OCI-LY7 (cell line): ENCODE measurements at regions not wholly inside any gene's neighbourhood (a gene's known extent, or its start where the extent isn't known, plus 50 kb on each side); places are given as distances from the start of the nearest gene placed in this dataset.

Experiments used
- BruUV-seq: library from RNA; stranded (reverse); fragments of 400-500 nt; replicated peaks from 2 replicates; lab custom pipeline; 2021; lab: Mats Ljungman, UMichigan
- CTCF ChIA-PET: fragments of 300-600 bp; sonication (Branson Sonifier 250); formaldehyde crosslinking; loops from one replicate; lab custom pipeline; 2022; ENCODE audit warnings: antibody characterized with exemption; ENCODE audit not compliant: unreplicated experiment; lab: Charles Lee
- POLR2A ChIA-PET: fragments of 300-600 bp; sonication (Branson Sonifier 250); formaldehyde crosslinking; loops from one replicate; lab custom pipeline; 2022; ENCODE audit warnings: antibody characterized with exemption; lab: Charles Lee
- DNase-seq: peaks from one replicate; pipeline ENCODE4 v3.0.0-alpha.2; 2015; ENCODE audit warnings: low spot score
- H2AFZ ChIP-seq: fragments of 200-600 bp; sonication (generic), shearing (Covaris generic); 2 replicates; pipeline ENCODE4 v1.6.1; 2014; ENCODE audit warnings: mild to moderate bottlenecking, antibody characterized with exemption, low read length, moderate library complexity
- H3K27ac ChIP-seq: fragments of 200-600 bp; sonication (generic); 2 replicates; pipeline ENCODE4 v1.5.1; 2014; ENCODE audit warnings: mixed run types, low read depth, mild to moderate bottlenecking, moderate library complexity, low read length, inconsistent platforms; ENCODE audit not compliant: poor library complexity, severe bottlenecking
- H3K36me3 ChIP-seq: fragments of 200-600 bp; sonication (generic); 2 replicates; pipeline ENCODE4 v1.6.1; 2014; ENCODE audit warnings: mild to moderate bottlenecking, antibody characterized with exemption, low read length, moderate library complexity, mixed read lengths; ENCODE audit not compliant: insufficient read depth
- H3K4me1 ChIP-seq: fragments of 200-600 bp; sonication (generic); 2 replicates; pipeline ENCODE4 v1.5.1; 2014; ENCODE audit warnings: mild to moderate bottlenecking, low read length; ENCODE audit not compliant: insufficient read depth, poor library complexity, severe bottlenecking
- H3K4me2 ChIP-seq: fragments of 200-600 bp; sonication (generic); 2 replicates; pipeline ENCODE4 v1.6.1; 2014; ENCODE audit warnings: mild to moderate bottlenecking, low read length
- H3K4me3 ChIP-seq: fragments of 200-600 bp; sonication (generic); 2 replicates; pipeline ENCODE4 v1.5.1; 2014; ENCODE audit warnings: mild to moderate bottlenecking, low read depth, low read length; ENCODE audit not compliant: poor library complexity, severe bottlenecking
- H3K79me2 ChIP-seq: fragments of 200-600 bp; sonication (generic); 2 replicates; pipeline ENCODE4 v1.6.1; 2016; ENCODE audit warnings: low read depth, mild to moderate bottlenecking, low read length, moderate library complexity, mixed read lengths; ENCODE audit not compliant: insufficient read depth
- H3K9me2 ChIP-seq: fragments of 200-600 bp; sonication (generic); 2 replicates; pipeline ENCODE4 v1.6.1; 2016; ENCODE audit warnings: mild to moderate bottlenecking, low read length, mixed read lengths; ENCODE audit not compliant: insufficient read depth
- H3K9me3 ChIP-seq: fragments of 200-600 bp; sonication (generic); 2 replicates; pipeline ENCODE4 v1.6.1; 2014; ENCODE audit warnings: mild to moderate bottlenecking, mixed run types, low read length, mixed read lengths
- H4K20me1 ChIP-seq: fragments of 200-600 bp; sonication (generic); 2 replicates; pipeline ENCODE4 v1.6.1; 2014; ENCODE audit warnings: mild to moderate bottlenecking, antibody characterized with exemption, low read length, moderate library complexity, mixed read lengths; ENCODE audit not compliant: insufficient read depth
- CTCF ChIP-seq: fragments of 200-600 bp; sonication (generic); conservative IDR thresholded peaks from 2 replicates; pipeline ENCODE4 v1.5.1; 2014; ENCODE audit warnings: mild to moderate bottlenecking, antibody characterized with exemption, low read length, moderate library complexity, mixed read lengths
- EZH2phosphoT487 ChIP-seq: fragments of 200-600 bp; sonication (generic); IDR thresholded peaks from 2 replicates; pipeline ENCODE4 v1.6.1; 2018; ENCODE audit warnings: low read depth, borderline replicate concordance, mild to moderate bottlenecking, mixed run types, antibody characterized with exemption, low read length, moderate library complexity, mixed read lengths
- intact Hi-C: fragments of 100-400 bp; cut with micrococcal nuclease; formaldehyde crosslinking; loops from one replicate; pipeline ENCODE4 v1.10.0; 2022; ENCODE audit not compliant: unreplicated experiment

DNA sequence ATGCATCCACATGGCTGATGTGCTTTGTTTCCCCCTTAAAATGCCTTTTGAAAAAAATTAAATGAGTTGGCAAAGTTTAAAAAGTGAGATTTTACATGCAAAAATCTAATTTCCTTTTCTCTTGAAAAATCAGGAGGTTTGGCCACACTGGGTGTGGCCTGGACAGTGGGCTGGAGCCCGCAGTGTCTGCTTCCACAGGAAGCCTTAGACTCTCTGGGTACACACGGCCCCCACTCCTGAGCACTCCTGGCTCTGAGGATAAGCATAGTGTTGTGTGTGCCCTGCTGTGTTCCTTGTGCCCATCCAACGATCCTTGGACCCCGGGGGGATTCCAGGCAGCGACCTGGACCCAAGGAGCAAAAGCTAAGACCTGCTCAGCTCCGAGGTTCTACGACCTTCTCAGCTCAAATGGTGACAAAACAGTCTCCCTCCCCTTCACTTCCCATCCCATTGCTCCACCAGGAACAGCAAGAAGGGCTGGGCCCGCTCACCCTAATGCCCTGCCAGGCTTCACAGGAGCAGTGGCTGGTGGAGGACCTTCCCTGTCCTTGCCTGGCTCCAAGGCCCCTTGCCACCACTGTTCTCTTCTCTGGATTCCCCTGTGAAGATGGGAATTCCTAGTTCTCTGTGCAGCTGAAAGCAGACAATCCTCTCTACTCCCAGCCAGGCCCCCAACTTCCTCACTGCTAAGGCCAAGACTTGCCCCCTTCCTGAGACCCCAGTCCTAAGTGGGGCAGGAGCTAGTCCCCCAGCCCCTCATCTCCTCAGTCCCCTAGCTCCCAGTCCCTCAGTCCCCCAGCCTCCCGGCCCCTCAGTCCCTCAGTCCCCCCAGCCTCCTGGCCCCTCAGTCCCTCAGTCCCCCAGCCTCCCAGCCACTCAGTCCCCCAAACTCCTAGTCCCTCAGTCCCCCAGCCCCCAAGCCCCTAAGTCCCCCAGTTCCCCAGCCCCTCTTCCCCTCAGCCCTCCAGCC, 395.8 kb downstream of the PTPRU start:
- Histone ChIP-seq H3K27ac (no peak overlapping the region), H3K9me2 (no peaks in the 10 kb centered on the region), H3K4me2 (no peak overlapping the region), H3K36me3 (no peaks in the 10 kb centered on the region), H3K79me2 (no peaks in the 10 kb centered on the region), H2AFZ (no peak overlapping the region), H3K9me3 (no peaks in the 10 kb centered on the region), H3K4me3 (no peak overlapping the region), H4K20me1 (no peaks in the 10 kb centered on the region), H3K4me1 (no peaks in the 10 kb centered on the region)
- ChIA-PET POLR2A (no interaction called here), CTCF (interaction anchor here (0.7 kb wide), 1 partner anchor 60 kb away, joined by 4 read pairs; no protein-coding TSS in a partner anchor)
- TF ChIP-seq CTCF: no peak
- TF ChIP-seq EZH2phosphoT487: no peak
- DNase-seq: no peak
- intact Hi-C loops: no loop called here
- BruUV-seq: no TSS peak

DNA sequence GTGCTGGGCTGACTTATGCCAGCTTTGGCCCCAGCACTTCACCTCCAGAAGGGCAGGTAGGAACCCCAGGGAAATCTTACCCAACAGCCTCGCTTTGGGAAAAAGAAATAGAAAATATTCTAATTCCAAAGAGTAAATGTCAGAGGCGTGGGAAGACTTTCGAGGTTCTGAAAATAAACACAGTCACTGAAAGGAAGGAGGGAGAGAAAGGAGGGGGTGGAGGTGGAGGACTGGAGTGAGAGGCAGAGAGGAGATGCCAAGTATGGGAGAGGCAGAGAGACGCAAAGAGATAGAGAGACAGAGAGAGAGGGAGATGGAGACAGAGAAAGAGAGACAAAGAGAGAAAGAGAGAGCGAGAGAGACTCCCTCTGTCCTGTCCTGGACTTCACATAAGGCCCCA, 395.0 kb downstream of the PTPRU start:
- ChIA-PET CTCF (no interaction called here), POLR2A (no interaction called here)
- no peak overlapping the region for H3K27ac ChIP-seq
- H2AFZ ChIP-seq: no peak overlapping the region
- DNase-seq: no peak
- no peaks in the 10 kb centered on the region for H3K36me3 ChIP-seq
- TF ChIP-seq CTCF (no peak), EZH2phosphoT487 (no peak)
- no peaks in the 10 kb centered on the region for H4K20me1 ChIP-seq
- no TSS peak for BruUV-seq
- H3K4me2 ChIP-seq: no peak overlapping the region
- H3K9me3 ChIP-seq: no peaks in the 10 kb centered on the region
- H3K79me2 ChIP-seq: no peaks in the 10 kb centered on the region
- H3K4me3 ChIP-seq: no peak overlapping the region
- no peaks in the 10 kb centered on the region for H3K4me1 ChIP-seq
- intact Hi-C loops: no loop called here
- H3K9me2 ChIP-seq: no peaks in the 10 kb centered on the region

DNA sequence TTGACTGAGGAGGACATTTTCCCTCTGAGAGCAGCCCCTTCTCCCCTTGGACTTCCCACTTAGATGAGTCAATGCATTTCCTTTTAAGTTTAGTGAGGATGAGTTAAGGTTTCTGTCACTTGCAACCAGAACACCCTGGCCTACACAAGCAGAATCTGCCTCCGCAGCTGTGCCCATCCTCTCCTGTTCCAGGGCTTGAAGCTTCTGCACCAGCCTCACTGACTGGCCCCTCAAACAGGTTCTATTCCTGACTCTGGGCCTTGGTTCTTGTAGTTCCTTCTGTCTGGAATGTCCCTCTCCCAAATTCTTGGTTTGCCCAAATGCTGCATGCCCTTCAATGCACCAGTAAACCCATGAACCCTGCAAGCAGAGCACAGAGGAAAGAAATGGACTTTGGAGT, 394.4 kb downstream of the PTPRU start:
- ChIA-PET CTCF (no interaction called here), POLR2A (no interaction called here)
- Histone ChIP-seq H3K4me2 (no peak overlapping the region), H4K20me1 (no peaks in the 10 kb centered on the region), H3K27ac (no peak overlapping the region), H3K79me2 (no peaks in the 10 kb centered on the region), H3K36me3 (no peaks in the 10 kb centered on the region), H2AFZ (no peak overlapping the region), H3K4me1 (no peaks in the 10 kb centered on the region), H3K9me3 (no peaks in the 10 kb centered on the region), H3K4me3 (no peak overlapping the region), H3K9me2 (no peaks in the 10 kb centered on the region)
- DNase-seq: no peak
- no TSS peak for BruUV-seq
- intact Hi-C loops: no loop called here
- no peak for TF ChIP-seq EZH2phosphoT487
- no peak for TF ChIP-seq CTCF
